Left lobe of liver (tissue), 2 donors: ENCODE measurements at regions not wholly inside any gene's neighbourhood (a gene's known extent, or its start where the extent isn't known, plus 50 kb on each side); places are given as distances from the start of the nearest gene placed in this dataset.

Source experiments
- ATAC-seq: fragments of 200-7000 bp; cut with Tn5 transposase; one replicate; pipeline ENCODE4 v1.9.1; 2020; ENCODE audit warnings: mild to moderate bottlenecking, moderate library complexity
- DNase-seq: peaks from one replicate; pipeline ENCODE4 v3.0.0-alpha.2; 2020; ENCODE audit warnings: low spot score
- donor health status: DM: no; HTN: no; CAD: no; lungs with moderate emphysema.
- donor health status: DM: no; HTN: yes; CAD: no.

DNA sequence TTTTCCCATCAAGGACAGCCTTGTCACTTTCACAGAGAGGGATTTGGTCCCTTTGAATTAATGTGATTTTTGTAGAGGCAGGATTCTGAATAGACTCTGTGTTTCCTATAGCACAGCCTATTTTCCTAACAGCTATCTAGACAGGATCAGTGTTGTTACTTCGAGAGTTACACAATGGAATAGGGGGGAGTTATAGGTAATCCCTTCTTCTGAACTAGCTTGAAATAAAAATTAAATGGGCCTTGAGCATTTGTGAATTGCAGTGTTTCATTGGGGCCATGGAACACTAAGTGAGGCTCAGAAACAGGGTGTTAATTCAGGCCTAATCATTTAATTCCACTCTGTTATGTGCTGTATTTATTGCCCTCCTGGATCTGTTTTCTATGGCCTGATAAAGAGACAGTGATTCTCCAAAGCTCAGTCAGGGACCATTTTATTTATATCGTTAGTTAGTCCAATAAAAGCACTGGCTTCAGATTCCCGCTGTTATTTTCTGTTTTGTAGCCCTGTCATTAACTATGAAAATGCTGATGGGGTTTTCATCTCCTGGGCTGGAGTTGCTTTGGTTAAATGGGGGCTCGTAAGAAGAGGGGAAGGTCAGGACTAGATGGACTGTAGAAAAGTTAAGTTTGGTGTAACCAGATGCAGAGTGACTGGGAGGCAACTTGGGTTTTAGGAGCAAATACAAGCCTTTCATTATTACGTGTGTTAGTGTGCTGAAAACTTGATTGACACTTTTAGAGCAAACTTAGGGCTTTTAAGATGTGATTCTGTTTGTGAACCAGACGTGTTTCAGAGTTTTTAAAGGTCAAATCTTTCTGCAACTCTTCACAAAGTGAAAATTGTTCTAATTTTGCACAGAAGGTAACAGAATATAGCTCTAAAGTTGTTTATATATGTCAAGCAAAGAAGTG, 461.0 kb upstream of the HNRNPA3 start:
- DNase-seq (no peak), ATAC-seq (no peak)

DNA sequence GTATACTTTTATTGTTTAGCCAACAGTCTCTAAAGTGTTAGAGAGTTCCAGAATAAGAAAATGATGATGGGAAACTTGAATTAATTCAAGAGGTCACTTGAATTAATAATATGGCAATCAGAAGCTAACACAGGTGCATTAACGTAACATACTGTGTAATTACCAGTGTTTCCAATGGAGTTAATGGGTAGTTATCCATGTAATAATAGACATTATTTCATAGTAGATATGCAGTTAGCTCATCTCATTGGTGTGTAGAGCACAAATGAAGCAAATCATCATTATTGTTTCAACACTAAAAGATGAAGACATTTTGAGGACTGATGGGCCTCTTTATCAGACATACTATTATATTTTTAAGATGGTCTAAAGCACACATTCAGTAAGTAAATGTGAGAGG, 460.3 kb upstream of the HNRNPA3 start:
- no peak for DNase-seq
- ATAC-seq = no peak

DNA sequence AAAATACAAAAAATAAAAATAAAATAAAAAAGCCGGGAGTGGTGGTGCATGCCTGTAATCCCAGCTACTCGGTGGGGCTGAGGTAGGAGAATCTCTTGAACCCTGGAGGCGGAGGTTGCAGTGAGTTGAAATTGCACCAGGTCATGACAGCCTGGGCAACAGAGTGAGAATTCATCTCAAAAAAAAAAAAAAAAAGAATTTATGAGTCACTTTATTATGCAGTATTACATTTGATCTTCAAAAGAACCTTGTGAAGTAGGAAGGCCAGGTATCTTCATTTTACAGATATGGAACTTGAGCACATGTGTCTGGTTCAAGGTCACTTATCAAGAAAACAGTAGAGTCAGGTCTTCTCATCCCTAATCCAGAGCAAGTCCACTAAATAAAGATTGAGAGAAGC, 459.4 kb upstream of the HNRNPA3 start:
- DNase-seq = no peak

DNA sequence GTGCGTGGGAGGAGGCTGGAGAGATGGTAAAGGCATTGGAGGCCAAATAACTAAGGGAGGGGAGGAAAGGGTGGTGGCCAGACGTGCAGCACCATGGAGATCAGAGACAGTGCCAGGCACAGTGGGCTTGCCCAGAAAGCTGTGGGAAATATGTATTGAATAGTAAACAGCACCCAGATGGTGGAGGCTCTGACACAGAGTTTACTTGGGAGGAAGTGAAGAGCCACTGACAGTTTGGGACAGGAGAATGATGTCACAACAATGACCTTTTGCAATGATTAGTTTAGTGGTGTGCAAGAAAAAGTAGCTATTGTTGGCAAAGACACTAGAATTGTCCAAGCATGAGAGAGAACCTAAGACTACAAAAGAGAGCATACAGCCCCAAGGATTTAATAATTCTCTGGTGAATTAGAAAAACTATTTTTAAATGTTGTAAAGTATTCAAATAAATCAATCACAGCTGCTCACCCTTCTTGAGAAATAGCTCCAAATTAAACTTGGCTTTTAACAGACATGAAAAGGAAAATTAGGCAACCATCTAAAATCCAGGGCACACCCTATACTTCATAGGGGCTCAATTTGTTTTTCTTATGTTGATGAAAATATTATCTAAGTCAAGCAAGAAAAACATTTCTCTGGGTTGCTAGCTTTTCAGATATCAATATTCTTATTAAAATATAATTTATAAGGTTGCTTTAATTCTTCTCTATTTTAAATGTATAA, 458.7 kb upstream of the HNRNPA3 start:
- ATAC-seq (no peak), DNase-seq (no peak)

More for the DNA sequence above, 459.4 kb upstream of the HNRNPA3 start:
- no peak for ATAC-seq

DNA sequence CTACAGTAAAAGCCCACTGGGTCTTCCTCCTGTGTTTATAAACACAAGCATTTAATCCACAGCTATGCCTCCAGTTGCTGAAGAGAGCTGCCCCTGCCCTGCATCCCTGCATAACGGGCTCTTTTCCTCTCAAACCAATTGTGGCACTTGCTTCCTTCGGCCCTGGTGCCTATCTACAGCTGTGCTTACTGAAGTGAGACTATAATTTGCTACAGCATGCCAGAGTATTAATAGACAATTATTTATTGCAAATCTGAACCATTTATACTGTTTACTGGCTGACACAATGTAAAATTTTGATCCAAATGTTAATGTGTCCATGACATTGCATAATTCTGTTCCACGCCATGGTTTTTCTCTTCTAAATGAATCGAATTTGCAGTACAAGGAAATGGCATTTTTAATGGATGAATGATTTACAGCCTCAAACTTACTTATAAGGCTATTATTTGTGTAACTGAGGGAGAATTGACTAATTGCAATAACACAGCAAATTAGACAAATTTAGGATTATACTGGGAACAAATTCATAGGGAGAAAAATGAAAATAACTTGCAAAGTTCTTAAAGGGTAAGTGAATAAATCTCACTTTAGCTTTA, 457.0 kb upstream of the HNRNPA3 start:
- no peak for DNase-seq
- no peak for ATAC-seq

DNA sequence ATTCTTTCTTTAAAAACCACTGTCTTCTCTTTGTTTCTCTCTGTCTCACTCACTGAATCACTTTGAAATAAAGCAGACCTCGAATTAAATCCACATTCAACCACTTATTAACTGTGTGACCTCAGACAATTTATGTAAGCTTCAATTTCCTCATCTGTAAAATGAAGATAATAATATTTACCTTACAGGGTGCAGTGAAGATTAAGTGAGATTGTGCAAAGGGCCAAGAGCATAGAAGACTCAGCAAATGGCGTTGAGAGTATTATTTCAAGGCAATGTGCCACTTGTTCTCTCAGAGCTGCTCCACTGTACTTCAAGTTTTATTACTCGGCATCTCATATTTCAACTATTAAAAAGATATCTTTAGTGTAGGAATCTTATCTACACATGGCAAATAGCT, 454.2 kb upstream of the HNRNPA3 start:
- ATAC-seq = no peak
- no peak for DNase-seq

DNA sequence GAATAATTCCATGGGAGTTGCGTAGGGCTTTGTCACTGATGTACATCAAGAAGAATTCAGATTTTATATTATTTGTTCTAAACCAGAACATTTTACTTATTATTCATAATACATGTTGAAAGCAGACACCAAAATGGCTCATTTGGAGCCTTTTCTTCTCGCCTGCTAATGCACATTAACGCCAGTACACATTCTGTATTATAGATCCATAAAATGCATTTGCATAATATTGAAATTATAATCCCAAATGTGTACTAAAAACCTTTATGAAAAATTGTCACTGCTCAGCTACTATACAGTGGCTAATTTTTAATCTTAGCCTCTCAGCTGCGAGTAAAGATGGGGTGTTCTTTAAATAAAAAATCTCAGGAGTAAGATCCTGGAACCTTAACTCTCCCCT, 452.2 kb upstream of the HNRNPA3 start:
- DNase-seq (no peak), ATAC-seq (no peak)

DNA sequence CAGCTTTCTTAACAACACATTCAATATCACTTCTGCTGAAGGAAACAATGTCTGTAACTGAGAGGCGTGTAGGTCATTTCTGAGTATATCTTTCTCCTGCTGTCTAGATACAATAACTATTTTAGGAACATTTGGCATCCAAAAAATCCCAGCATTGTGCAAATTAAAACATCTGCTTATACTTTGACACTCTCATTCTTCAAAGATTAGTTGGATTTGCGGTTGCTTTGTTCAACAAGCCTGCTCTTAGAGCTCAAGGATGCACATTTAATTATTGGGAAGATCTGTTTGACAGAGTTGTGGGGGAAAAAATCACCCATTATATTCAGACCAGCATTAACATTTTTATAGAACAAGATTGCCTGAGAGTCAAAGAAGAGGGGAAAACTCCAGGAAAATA, 449.5 kb upstream of the HNRNPA3 start:
- no peak for ATAC-seq
- DNase-seq = no peak

- DNase-seq (no peak), ATAC-seq (no peak)
These were observed 448.7 kb upstream of the HNRNPA3 start for GRCh38 chr2:176763851-176764404.

GRCh38 chr2:176764921-176765320, 447.7 kb upstream of the HNRNPA3 start:
- no peak for ATAC-seq
- DNase-seq = no peak

DNA sequence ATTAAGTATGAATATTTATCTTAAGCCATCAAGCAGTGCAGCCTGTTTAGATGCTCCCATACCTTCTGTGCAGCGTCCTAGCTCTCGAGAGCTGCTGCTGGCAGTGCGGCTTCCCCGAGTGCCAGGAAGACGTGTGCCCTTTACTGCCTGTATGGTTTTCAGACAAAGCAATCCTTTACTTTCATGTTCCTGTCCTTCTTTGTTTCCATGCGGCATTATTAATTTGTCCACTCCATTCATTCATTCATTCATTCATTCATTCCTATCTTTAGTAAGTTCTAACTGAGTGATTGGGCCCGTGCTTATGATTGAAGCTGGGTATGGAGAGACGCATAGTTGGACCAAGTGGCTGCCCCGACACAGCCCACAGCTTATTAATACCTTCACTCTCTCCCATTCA, 446.6 kb upstream of the HNRNPA3 start:
- no peak for ATAC-seq
- DNase-seq = no peak

- ATAC-seq = no peak
- no peak for DNase-seq
These were observed 444.4 kb upstream of the HNRNPA3 start for GRCh38 chr2:176768185-176768584.

- DNase-seq (no peak), ATAC-seq (no peak)
These were observed 443.6 kb upstream of the HNRNPA3 start for GRCh38 chr2:176769021-176769420.

- ATAC-seq = no peak
- DNase-seq = no peak
These were observed 442.9 kb upstream of the HNRNPA3 start for GRCh38 chr2:176769499-176770370.

DNA sequence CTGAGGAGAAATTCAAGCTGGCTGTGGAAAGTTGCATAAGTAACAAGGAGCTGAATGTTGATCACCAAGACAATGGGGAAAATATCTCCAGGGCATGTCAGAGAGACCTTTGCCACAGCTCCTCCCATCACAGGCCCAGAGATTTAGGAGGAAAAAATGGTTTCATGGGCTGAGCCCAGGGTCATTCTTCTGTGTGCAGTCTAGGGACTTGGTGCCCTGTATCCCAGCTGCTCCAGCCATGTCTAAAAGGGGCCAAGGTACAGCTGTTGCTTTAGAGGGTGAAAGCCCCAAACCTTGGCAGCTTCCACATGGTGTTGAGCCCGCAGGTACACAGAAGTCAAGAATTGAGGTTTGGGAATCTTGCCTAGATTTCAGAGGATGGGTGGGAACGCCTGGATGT, 439.8 kb upstream of the HNRNPA3 start:
- no peak for DNase-seq
- no peak for ATAC-seq

- DNase-seq = no peak
- ATAC-seq = no peak
These were observed 437.7 kb upstream of the HNRNPA3 start for GRCh38 chr2:176774766-176775451.

DNA sequence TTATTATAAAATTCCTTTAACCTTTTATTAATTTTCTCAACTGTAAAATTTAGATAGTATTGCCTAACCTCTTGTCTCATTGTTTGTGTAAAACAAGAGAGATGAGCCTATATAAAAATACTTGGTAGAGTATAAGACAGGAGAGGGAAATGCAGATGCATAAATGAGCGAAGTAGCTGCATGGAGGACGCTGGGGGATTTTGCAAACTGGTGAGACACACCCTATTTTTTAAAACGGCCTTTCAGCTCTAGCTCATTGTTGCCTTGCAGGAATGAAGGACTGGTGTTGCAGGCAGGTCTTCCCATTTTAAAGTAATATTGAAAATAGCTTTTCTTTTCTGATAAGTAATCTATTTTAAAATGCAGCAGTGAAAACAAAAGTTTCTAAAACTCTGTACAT, 435.3 kb upstream of the HNRNPA3 start:
- DNase-seq (no peak), ATAC-seq (no peak)

- no peak for ATAC-seq
- no peak for DNase-seq
These were observed 432.7 kb upstream of the HNRNPA3 start for GRCh38 chr2:176779917-176780316.

DNA sequence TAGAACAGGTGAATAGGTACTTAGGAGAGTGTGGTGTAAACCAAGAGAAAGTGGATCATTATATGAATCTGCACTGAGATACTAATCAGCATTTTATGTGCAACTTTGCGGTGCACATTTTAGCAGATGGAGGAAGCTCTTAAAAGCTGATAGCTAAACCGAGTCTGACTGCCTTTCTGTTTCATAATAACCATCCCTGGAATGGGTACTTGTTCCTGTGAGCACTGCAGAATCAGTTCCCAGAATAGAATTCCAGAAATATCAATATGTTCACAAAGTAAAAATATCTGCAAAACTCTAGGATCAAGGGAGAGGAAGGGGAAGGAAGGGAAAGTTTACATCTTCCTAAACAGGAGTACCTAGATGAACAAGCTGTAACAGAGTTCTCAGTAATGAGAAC, 432.2 kb upstream of the HNRNPA3 start:
- ATAC-seq (no peak), DNase-seq (no peak)
